Panc1 (cell line): ENCODE measurements at regions not wholly inside any gene's neighbourhood (a gene's known extent, or its start where the extent isn't known, plus 50 kb on each side); places are given as distances from the start of the nearest gene placed in this dataset.

Experiments
- ATAC-seq: fragments of 200-7000 bp; cut with Tn5 transposase; 2 replicates; pipeline ENCODE4 v1.9.1; 2020; ENCODE audit warnings: mild to moderate bottlenecking, moderate library complexity
- BruUV-seq: library from RNA; stranded (reverse); fragments of 400-500 nt; replicated peaks from 2 replicates; lab custom pipeline; 2021; lab: Mats Ljungman, UMichigan
- CTCF ChIA-PET: fragments of 300-600 bp; sonication (Branson Sonifier 250); formaldehyde crosslinking; loops from one replicate; lab custom pipeline; 2022; ENCODE audit warnings: antibody characterized with exemption; lab: Charles Lee
- POLR2A ChIA-PET: fragments of 300-600 bp; sonication (Branson Sonifier 250); formaldehyde crosslinking; loops from one replicate; lab custom pipeline; 2022; ENCODE audit warnings: antibody characterized with exemption; lab: Charles Lee
- DNase-seq: peaks from one replicate; pipeline ENCODE4 v3.0.0-alpha.2; 2010; ENCODE audit warnings: low read depth, low spot score
- H3K27ac ChIP-seq: 2 replicates; pipeline ENCODE4 v1.5.1; 2011; ENCODE audit warnings: mild to moderate bottlenecking, low read length, inconsistent platforms
- H3K27me3 ChIP-seq: fragments of 200-500 bp; sonication (Bioruptor generic); 2 replicates; pipeline ENCODE4 v1.6.0; 2014; ENCODE audit warnings: low read length, inconsistent platforms; ENCODE audit not compliant: control insufficient read depth, insufficient read depth
- H3K36me3 ChIP-seq: fragments of 200-500 bp; sonication (Bioruptor generic); 2 replicates; pipeline ENCODE4 v1.5.1; 2014; ENCODE audit warnings: inconsistent platforms, mild to moderate bottlenecking, low read length, moderate library complexity; ENCODE audit not compliant: control insufficient read depth, insufficient read depth
- H3K4me1 ChIP-seq: 2 replicates; pipeline ENCODE4 v1.5.1; 2011; ENCODE audit warnings: inconsistent platforms, mild to moderate bottlenecking, low read length, moderate library complexity; ENCODE audit not compliant: control insufficient read depth, insufficient read depth
- H3K4me3 ChIP-seq, 2 experiments: 2 replicates each; pipeline ENCODE4 v1.5.1; 2011 to 2012; ENCODE audit warnings: low read depth in 2 of 2, low read length in 2 of 2, mild to moderate bottlenecking in 2 of 2, inconsistent platforms in 1 of 2, moderate library complexity in 1 of 2
- H3K9me3 ChIP-seq: fragments of 200-500 bp; sonication (Bioruptor generic); 2 replicates; pipeline ENCODE4 v1.5.1; 2014; ENCODE audit warnings: low read depth, mild to moderate bottlenecking, inconsistent platforms, low read length, moderate library complexity; ENCODE audit not compliant: control insufficient read depth, insufficient read depth
- CTCF ChIP-seq: fragments of 450-650 bp; IDR thresholded peaks from 2 replicates; pipeline ENCODE4 v1.5.1; 2017; ENCODE audit warnings: mild to moderate bottlenecking
- POLR2AphosphoS5 ChIP-seq: IDR thresholded peaks from 2 replicates; pipeline ENCODE4 v1.6.1; 2012; ENCODE audit warnings: mild to moderate bottlenecking, low read depth, low read length, moderate library complexity
- REST ChIP-seq, 2 experiments: IDR thresholded peaks; 2 replicates each; pipeline ENCODE4 v1.6.1; 2011 to 2012; ENCODE audit warnings: low read depth in 2 of 2, control low read depth in 1 of 2, low read length in 1 of 2, mild to moderate bottlenecking in 1 of 2, moderate library complexity in 1 of 2; ENCODE audit not compliant: insufficient read depth in 1 of 2
- SIN3A ChIP-seq: IDR thresholded peaks from 2 replicates; pipeline ENCODE4 v1.6.1; 2012; ENCODE audit warnings: low read depth, mild to moderate bottlenecking, low read length, moderate library complexity, borderline replicate concordance; ENCODE audit not compliant: insufficient read depth
- TCF7L2 ChIP-seq: IDR thresholded peaks from 2 replicates; pipeline ENCODE4 v1.6.1; 2011; ENCODE audit warnings: mild to moderate bottlenecking, low read depth, low read length, inconsistent platforms
- in situ Hi-C: cut with HindIII; loops from 2 replicates; pipeline ENCODE4 v1.10.0; 2016; ENCODE audit warnings: low sequenced_read_pairs, low pct_unique_long_range_greater_than_20kb
- intact Hi-C: fragments of 100-400 bp; cut with micrococcal nuclease; formaldehyde crosslinking; loops from one replicate; pipeline ENCODE4 v1.10.0; 2022; ENCODE audit not compliant: unreplicated experiment

GRCh38 chr2:96438589-96438988 is 66.6 kb downstream of the NEURL3 start:
- in situ Hi-C loops (no loop called here), intact Hi-C loops (no loop called here)
- Histone ChIP-seq H3K4me3 (no peak overlapping the region), H3K27ac (no peak overlapping the region), H3K9me3 (no peaks in the 10 kb centered on the region), H3K27me3 (no peaks in the 10 kb centered on the region), H3K36me3 (no peaks in the 10 kb centered on the region), H3K4me1 (no peaks in the 10 kb centered on the region)
- no peak for ATAC-seq
- no TSS peak for BruUV-seq
- ChIA-PET CTCF (no interaction called here), POLR2A (no interaction called here)
- TF ChIP-seq TCF7L2 (no peak), REST (IDR thresholded peaks at IDR 0.05; ENCODE audit: insufficient read depth in 1 of 2, low read depth in 2 of 2, low read length in 1 of 2) (no peak)
- no peak for DNase-seq

GRCh38 chr2:96437512-96437911 is 67.6 kb downstream of the NEURL3 start:
- TF ChIP-seq POLR2AphosphoS5 = no peak
- no peak for TF ChIP-seq REST (IDR thresholded peaks at IDR 0.05; ENCODE audit: insufficient read depth in 1 of 2, low read depth in 2 of 2, low read length in 1 of 2)
- no peak for TF ChIP-seq SIN3A
- TF ChIP-seq CTCF = no peak
- no peak for TF ChIP-seq TCF7L2
- CTCF ChIA-PET = no interaction called here
- POLR2A ChIA-PET = no interaction called here
- Histone ChIP-seq H3K36me3 (no peaks in the 10 kb centered on the region), H3K4me1 (no peaks in the 10 kb centered on the region), H3K9me3 (no peaks in the 10 kb centered on the region), H3K4me3 (no peak overlapping the region), H3K27ac (no peak overlapping the region), H3K27me3 (no peaks in the 10 kb centered on the region)
- DNase-seq = no peak
- intact Hi-C loops (no loop called here), in situ Hi-C loops (no loop called here)
- BruUV-seq = no TSS peak
- no peak for ATAC-seq
